GM12872 (cell line): ENCODE measurements at regions not wholly inside any gene's neighbourhood (a gene's known extent, or its start where the extent isn't known, plus 50 kb on each side); places are given as distances from the start of the nearest gene placed in this dataset.

ENCODE experiments used
- TF ChIP-seq, protein P1 (sequence below): IDR thresholded peaks from 3 replicates; pipeline ENCODE4 v1.5.1; 2011; ENCODE audit warnings: low read depth, mild to moderate bottlenecking, low read length, moderate library complexity; ENCODE audit not compliant: insufficient read depth

DNA sequence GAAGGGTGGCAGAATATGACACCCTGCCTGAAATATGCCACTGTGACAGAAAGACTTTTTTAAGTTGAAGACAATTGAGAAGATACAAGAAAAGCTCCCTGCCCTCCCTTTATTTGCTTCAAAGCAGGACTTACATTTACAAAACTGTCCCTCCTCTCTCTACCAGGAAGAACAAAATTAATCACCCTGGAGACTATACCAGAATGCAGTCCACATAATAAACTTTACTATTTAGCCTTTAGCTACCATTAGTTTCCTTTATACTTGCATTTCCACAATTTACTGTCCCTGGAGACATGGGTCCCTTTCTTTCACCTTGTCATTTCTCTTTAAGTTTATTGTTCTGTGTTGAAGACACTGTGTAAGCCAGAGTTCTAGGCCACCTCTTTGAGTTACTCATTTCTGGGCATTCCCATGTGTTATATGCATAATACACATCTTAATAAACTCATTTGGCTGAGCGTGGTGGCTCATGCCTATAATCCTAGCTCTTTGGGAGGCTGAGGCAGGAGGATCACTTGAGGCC lies 238.8 kb downstream of the RFC3 start:
- TF ChIP-seq, protein P1, sequence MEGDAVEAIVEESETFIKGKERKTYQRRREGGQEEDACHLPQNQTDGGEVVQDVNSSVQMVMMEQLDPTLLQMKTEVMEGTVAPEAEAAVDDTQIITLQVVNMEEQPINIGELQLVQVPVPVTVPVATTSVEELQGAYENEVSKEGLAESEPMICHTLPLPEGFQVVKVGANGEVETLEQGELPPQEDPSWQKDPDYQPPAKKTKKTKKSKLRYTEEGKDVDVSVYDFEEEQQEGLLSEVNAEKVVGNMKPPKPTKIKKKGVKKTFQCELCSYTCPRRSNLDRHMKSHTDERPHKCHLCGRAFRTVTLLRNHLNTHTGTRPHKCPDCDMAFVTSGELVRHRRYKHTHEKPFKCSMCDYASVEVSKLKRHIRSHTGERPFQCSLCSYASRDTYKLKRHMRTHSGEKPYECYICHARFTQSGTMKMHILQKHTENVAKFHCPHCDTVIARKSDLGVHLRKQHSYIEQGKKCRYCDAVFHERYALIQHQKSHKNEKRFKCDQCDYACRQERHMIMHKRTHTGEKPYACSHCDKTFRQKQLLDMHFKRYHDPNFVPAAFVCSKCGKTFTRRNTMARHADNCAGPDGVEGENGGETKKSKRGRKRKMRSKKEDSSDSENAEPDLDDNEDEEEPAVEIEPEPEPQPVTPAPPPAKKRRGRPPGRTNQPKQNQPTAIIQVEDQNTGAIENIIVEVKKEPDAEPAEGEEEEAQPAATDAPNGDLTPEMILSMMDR = no peak

DNA sequence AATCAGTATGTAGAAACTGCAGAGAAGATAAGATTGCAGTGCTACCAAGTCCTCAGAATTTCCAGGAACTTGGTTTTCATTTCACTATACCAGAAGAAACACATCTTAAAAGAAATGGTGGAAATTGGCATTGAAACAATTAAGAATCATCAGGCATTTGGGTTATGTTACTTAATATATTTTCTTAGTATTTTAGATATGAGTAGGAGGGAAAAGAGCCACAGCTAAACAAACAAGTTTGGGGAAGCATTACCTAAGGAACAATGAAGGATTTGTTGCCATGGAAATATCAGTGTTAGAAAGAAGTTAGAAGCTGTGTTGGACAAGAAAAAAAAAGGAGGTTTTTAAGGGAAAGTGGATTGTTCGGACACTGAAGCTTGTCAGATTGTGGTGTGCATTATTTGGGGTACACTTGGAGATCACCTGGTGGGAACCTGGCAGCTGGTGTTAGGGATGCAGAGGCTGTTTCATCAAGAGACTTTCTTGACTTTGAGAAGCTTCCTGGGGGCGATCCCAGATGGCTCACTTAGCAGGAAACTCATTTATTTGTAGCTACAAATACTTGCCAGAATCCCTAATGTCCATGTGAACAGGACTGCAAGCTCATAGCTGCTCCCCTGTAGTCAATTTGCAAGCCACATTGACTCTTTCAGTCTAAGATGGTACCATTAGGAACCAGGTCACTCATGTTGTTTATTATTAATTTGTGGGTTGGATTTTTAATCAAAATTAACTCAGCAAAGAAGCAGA lies 246.7 kb downstream of the RFC3 start:
- TF ChIP-seq, protein P1 = no peak

DNA sequence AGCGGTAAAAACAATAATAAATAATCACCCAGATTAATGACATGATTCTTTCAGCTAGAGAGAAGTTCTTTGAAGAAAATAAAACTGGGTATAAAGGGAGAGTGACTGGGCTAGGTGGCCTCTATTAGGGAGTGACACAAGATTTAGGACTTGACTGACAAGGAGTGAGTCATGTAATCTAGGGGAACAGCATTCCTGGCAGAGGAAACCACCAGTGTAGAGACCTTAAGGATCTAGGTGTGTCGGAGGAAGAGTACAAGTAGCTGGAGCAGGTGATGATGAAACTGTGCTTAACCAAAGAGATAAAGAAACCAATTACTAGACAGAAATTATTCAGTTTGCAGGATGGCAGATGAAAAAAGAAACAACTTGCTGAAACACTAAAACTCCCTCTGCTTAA lies 248.0 kb downstream of the RFC3 start:
- TF ChIP-seq, protein P1 = no peak

DNA sequence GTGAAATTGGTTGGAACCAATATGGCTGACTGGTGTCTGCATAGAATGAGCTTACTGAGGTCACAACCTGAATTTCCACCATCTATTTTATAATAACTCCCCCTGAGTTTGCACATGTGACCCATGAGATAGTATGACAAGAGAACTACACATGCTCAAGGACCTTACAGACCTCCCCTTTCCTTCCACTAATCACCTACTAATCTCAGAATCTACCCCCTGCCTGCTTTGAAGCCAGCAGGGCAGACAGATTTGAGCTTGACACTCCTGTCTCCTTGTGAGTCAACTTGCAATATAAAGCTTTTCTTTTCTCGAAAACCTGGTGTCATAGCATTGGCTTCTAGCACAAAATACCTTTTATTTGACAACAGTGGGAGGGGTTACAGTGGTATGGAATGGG lies 248.4 kb downstream of the RFC3 start:
- TF ChIP-seq, protein P1 = no peak

DNA sequence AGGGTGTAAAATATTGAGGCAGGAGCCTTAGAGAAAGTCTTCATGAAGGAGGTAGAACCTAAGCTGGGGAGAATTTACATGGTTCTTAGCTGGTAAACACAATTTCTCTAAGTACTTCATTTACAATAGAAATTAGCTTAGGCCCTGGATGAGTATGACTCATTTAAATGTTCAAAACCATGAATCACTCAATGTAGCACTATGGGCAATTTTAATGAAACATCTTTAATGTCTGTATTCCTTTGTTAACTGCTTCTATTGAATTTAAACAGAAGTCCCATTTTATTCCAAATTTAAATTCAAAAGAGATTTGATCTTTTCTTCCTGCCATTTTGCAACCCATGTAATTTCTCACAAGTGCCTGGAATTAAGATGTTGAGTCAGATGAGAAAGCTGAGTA lies 252.1 kb downstream of the RFC3 start:
- TF ChIP-seq, protein P1 = no peak

DNA sequence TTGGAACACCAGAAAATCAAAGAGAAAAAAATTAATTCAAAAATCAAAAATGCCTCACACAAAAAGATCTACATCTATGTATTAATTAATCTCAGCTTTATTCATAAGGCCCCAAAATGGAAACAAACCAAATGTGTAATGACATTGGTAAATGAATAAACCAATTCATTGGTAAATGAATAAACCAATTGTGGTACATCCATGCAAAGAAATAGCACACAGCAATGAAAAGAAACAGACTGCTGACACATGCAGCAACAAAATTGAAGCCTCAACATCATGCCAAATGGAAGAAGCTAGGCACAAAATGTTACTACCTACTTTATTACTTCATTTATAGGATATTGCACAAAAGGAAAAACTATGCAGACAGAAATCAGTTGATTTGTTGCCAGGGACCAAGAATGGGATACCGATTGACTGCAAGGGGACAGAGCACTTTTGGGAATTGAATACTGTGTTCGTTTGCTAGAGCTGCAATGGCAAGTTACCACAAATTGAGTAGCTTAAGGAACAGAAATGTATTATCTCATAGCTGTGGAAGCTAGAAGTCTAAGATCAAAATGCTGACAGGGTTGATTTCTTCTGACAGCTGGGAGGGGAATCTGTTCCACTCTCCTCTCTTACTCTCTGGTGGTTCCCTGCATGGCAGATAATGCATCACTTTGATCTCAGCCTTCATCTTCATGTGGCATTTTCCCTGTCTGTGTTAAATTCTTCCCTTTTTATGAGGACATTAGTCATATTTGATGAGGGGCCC lies 252.8 kb downstream of the RFC3 start:
- TF ChIP-seq, protein P1 = no peak

DNA sequence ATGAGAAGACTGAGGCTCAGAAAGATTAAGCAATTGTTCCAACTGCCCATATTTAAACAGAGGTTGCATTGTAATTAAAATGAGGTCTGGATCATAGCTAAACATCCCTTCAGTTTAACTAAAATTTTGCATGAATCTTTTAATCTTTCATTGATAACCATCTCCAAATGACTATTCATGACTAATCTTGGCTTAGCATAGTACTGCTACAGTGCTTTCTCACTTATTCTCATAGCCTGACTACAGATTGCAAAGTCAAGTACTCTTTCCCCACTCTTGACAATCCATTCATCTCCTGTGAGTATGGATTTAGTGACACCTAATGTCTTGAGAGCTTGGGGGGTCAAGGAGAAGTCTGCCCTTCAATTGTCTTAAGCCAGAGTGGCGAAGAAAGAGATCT lies 258.4 kb downstream of the RFC3 start:
- TF ChIP-seq, protein P1 = no peak
